Tibial nerve (tissue), 4 donors: ENCODE measurements at regions not wholly inside any gene's neighbourhood (a gene's known extent, or its start where the extent isn't known, plus 50 kb on each side); places are given as distances from the start of the nearest gene placed in this dataset.

ENCODE experiments used
- EP300 ChIP-seq, 2 donors: sonication (generic); formaldehyde crosslinking; IDR thresholded peaks; one replicate each; pipeline ENCODE4 v1.6.1; 2017; ENCODE audit warnings: antibody characterized with exemption in 2 of 2, mild to moderate bottlenecking in 1 of 2
- POLR2A ChIP-seq, 2 donors: fragments of 450-650 bp; IDR thresholded peaks; one replicate each; pipeline ENCODE4 v1.6.1; 2017; ENCODE audit warnings: antibody characterized with exemption in 2 of 2, mild to moderate bottlenecking in 2 of 2, moderate library complexity in 2 of 2
- TF ChIP-seq, protein P1 (sequence below), 5 experiments: fragments of 200-600 bp in 3 of 5; fragments of 450-650 bp in 2 of 5; sonication (generic) in 3 of 5; IDR thresholded peaks; one replicate each; pipeline ENCODE4 v1.5.1; 2016 to 2019; ENCODE audit warnings: antibody characterized with exemption in 5 of 5, mild to moderate bottlenecking in 3 of 5, moderate library complexity in 2 of 5

DNA sequence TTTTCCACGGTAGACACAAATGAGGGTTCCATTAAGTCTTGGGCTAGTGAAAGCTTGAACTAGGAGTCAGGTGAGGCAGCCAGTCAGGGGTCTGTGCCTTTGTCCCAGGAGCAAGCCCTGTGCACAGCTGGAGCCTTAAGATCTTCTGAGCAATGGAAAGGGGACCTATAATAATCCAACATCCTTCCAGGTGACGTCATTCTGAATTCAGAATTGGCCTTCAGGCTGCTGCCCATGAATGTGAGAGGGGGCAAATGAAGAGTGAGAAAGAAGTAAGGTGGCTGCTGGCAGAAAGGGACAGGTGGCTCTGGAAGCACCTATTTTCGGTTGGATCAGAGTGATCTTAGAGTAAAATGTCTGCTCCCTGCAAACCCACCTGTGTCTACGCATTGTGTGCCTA is 488.1 kb upstream of the CDH5 start:
- TF ChIP-seq POLR2A (IDR thresholded peaks at IDR 0.05) = no peak
- TF ChIP-seq, protein P1, sequence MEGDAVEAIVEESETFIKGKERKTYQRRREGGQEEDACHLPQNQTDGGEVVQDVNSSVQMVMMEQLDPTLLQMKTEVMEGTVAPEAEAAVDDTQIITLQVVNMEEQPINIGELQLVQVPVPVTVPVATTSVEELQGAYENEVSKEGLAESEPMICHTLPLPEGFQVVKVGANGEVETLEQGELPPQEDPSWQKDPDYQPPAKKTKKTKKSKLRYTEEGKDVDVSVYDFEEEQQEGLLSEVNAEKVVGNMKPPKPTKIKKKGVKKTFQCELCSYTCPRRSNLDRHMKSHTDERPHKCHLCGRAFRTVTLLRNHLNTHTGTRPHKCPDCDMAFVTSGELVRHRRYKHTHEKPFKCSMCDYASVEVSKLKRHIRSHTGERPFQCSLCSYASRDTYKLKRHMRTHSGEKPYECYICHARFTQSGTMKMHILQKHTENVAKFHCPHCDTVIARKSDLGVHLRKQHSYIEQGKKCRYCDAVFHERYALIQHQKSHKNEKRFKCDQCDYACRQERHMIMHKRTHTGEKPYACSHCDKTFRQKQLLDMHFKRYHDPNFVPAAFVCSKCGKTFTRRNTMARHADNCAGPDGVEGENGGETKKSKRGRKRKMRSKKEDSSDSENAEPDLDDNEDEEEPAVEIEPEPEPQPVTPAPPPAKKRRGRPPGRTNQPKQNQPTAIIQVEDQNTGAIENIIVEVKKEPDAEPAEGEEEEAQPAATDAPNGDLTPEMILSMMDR (IDR thresholded peaks at IDR 0.05) = no peak
- TF ChIP-seq EP300 (IDR thresholded peaks at IDR 0.05) = no peak
